WTC11 (cell line): ENCODE measurements at regions not wholly inside any gene's neighbourhood (a gene's known extent, or its start where the extent isn't known, plus 50 kb on each side); places are given as distances from the start of the nearest gene placed in this dataset.

ENCODE experiments used
- ATAC-seq: fragments of 200-7000 bp; cut with Tn5 transposase; 2 replicates; pipeline ENCODE4 v1.10.0; 2021; ENCODE audit warnings: mild to moderate bottlenecking, moderate library complexity
- CTCF ChIA-PET: fragments of 300-600 bp; sonication (Branson Sonifier 250); formaldehyde crosslinking; loops from one replicate; lab custom pipeline; 2021; ENCODE audit warnings: antibody characterized with exemption; lab: Charles Lee
- POLR2A ChIA-PET: fragments of 350-600 bp; sonication (Branson Sonifier 250); formaldehyde crosslinking; loops from one replicate; lab custom pipeline; 2021; ENCODE audit warnings: antibody characterized with exemption; lab: Charles Lee
- DNase-seq: peaks from one replicate; pipeline ENCODE4 v3.0.0; 2021; ENCODE audit warnings: low spot score
- H3K27ac Mint-ChIP-seq: 2 replicates; pipeline ENCODE4 v1.8.0; 2021; ENCODE audit warnings: mixed read lengths
- H3K27me3 Mint-ChIP-seq: 2 replicates; pipeline ENCODE4 v1.8.0; 2021; ENCODE audit warnings: low read depth, mild to moderate bottlenecking, moderate library complexity, mixed read lengths
- H3K36me3 Mint-ChIP-seq: 2 replicates; pipeline ENCODE4 v1.8.0; 2021; ENCODE audit warnings: mixed read lengths
- H3K4me1 Mint-ChIP-seq: 2 replicates; pipeline ENCODE4 v1.8.0; 2022; ENCODE audit warnings: mixed read lengths
- H3K4me3 Mint-ChIP-seq: 2 replicates; pipeline ENCODE4 v1.8.0; 2021; ENCODE audit warnings: mild to moderate bottlenecking, moderate library complexity, mixed read lengths
- H3K9me3 Mint-ChIP-seq: 2 replicates; pipeline ENCODE4 v1.8.0; 2021; ENCODE audit warnings: mixed read lengths
- ATF6 ChIP-seq: sonication (generic); formaldehyde crosslinking; IDR thresholded peaks from 2 replicates; pipeline ENCODE4 v1.8.1; 2023; ENCODE audit warnings: mild to moderate bottlenecking, missing genetic modification reagents
- CTCF ChIP-seq: fragments of 200-600 bp; IDR thresholded peaks from 2 replicates; pipeline ENCODE4 v1.8.0; 2022; ENCODE audit warnings: antibody characterized with exemption
- FOXP4 ChIP-seq: sonication (generic); formaldehyde crosslinking; IDR thresholded peaks from 2 replicates; pipeline ENCODE4 v1.8.0; 2022; ENCODE audit warnings: mild to moderate bottlenecking, missing genetic modification reagents
- GTF2I ChIP-seq: fragments of 250-450 bp; sonication (Bioruptor Pico); conservative IDR thresholded peaks from 2 replicates; pipeline ENCODE4 v1.4.0; 2021; ENCODE audit warnings: mild to moderate bottlenecking
- MAX ChIP-seq: sonication (generic); formaldehyde crosslinking; IDR thresholded peaks from 2 replicates; pipeline ENCODE4 v1.8.0; 2022; ENCODE audit warnings: mild to moderate bottlenecking, missing genetic modification reagents
- SMAD4 ChIP-seq: sonication (generic); formaldehyde crosslinking; IDR thresholded peaks from 2 replicates; pipeline ENCODE4 v1.8.0; 2022; ENCODE audit warnings: mild to moderate bottlenecking, missing genetic modification reagents
- TEAD4 ChIP-seq: sonication (generic); formaldehyde crosslinking; IDR thresholded peaks from 2 replicates; pipeline ENCODE4 v1.8.0; 2022; ENCODE audit warnings: mild to moderate bottlenecking, missing genetic modification reagents
- ZNF281 ChIP-seq: sonication (generic); formaldehyde crosslinking; IDR thresholded peaks from 2 replicates; pipeline ENCODE4 v1.8.0; 2023; ENCODE audit warnings: mild to moderate bottlenecking, missing genetic modification reagents
- ZNF512 ChIP-seq: sonication (generic); formaldehyde crosslinking; IDR thresholded peaks from 2 replicates; pipeline ENCODE4 v1.8.1; 2022; ENCODE audit warnings: missing genetic modification reagents, borderline replicate concordance

GRCh38 chr2:217106650-217107014 lies 246.8 kb upstream of the TNP1 start:
- H3K4me1 Mint-ChIP-seq, result peaks cover 29% of the 10 kb centered on the region
- TF ChIP-seq SMAD4 (CRISPR knock-in tag) (no peak), ZNF281 (CRISPR knock-in tag) (no peak), CTCF (peak; percentile 77)
- TF ChIP-seq, all 79 proteins: peak for 1
- ChIA-PET CTCF (interaction anchor here (1.1 kb wide), 1 partner anchor 404 kb away, joined by 6 read pairs; no protein-coding TSS in a partner anchor), POLR2A (no interaction called here)
- H3K4me3 Mint-ChIP-seq, result no peak overlapping the region
- peaks cover 4% of the 10 kb centered on the region for H3K9me3 Mint-ChIP-seq
- H3K27me3 Mint-ChIP-seq, result no peaks in the 10 kb centered on the region; the same call in 1 of the 2 replicates
- no peak overlapping the region for H3K27ac Mint-ChIP-seq
- ATAC-seq (peak; percentile 70), DNase-seq (peak; percentile 17)
- H3K36me3 Mint-ChIP-seq, result no peaks in the 10 kb centered on the region

GRCh38 chr2:217105733-217106649 lies 246.1 kb upstream of the TNP1 start:
- H3K36me3 Mint-ChIP-seq, result no peaks in the 10 kb centered on the region
- no peak for DNase-seq
- peaks cover 29% of the 10 kb centered on the region for H3K4me1 Mint-ChIP-seq
- no peak overlapping the region for H3K27ac Mint-ChIP-seq
- ChIA-PET POLR2A (no interaction called here), CTCF (interaction anchor here (0.9 to 2.7 kb wide), 5 partner anchors 17 to 423 kb away, joined by 4 to 10 read pairs (median 5); no protein-coding TSS in a partner anchor)
- peak; percentile 76; the same call in 1 of the 2 replicates for TF ChIP-seq ZNF512
- no peak for TF ChIP-seq TEAD4 (CRISPR knock-in tag)
- TF ChIP-seq FOXP4 (CRISPR knock-in tag), result no peak
- TF ChIP-seq, all 79 proteins: peak for 1
- Mint-ChIP-seq H3K4me3 (no peak overlapping the region), H3K9me3 (peaks cover 4% of the 10 kb centered on the region), H3K27me3 (no peaks in the 10 kb centered on the region; the same call in 1 of the 2 replicates)
- ATAC-seq, result no peak

- no peaks in the 10 kb centered on the region; the same call in 1 of the 2 replicates for H3K27me3 Mint-ChIP-seq
- TF ChIP-seq GTF2I (CRISPR knock-in tag) (no peak), ATF6 (CRISPR knock-in tag) (no peak), MAX (no peak)
- peak; percentile 65 for ATAC-seq
- POLR2A ChIA-PET, result interaction anchor here (0.5 to 1.2 kb wide), 2 partner anchors 39 to 45 kb away, joined by 3 to 4 read pairs; no protein-coding TSS in a partner anchor
- H3K4me1 Mint-ChIP-seq, result peaks cover 29% of the 10 kb centered on the region
- no peaks in the 10 kb centered on the region for H3K36me3 Mint-ChIP-seq
- DNase-seq, result no peak
- no peaks in the 10 kb centered on the region for H3K9me3 Mint-ChIP-seq
- no peak overlapping the region for H3K4me3 Mint-ChIP-seq
- CTCF ChIA-PET, result interaction anchor here (1.5 to 2.7 kb wide), 2 partner anchors 60 to 62 kb away, joined by 3 to 8 read pairs; no protein-coding TSS in a partner anchor
- no peak overlapping the region for H3K27ac Mint-ChIP-seq
Measured at GRCh38 chr2:217103752-217104545, 244.1 kb upstream of the TNP1 start.
